Stomach (tissue), 4 donors: ENCODE measurements at regions not wholly inside any gene's neighbourhood (a gene's known extent, or its start where the extent isn't known, plus 50 kb on each side); places are given as distances from the start of the nearest gene placed in this dataset.

ENCODE experiments used
- CTCF ChIP-seq, 7 experiments: fragments of 450-650 bp in 4 of 7; fragments of 200-600 bp in 3 of 7; sonication (generic) in 3 of 7; IDR thresholded peaks; one replicate each; pipeline ENCODE4 v1.5.1; 2016 to 2019; ENCODE audit warnings: antibody characterized with exemption in 7 of 7, control low read depth in 2 of 7, mild to moderate bottlenecking in 1 of 7
- EP300 ChIP-seq: sonication (generic); formaldehyde crosslinking; IDR thresholded peaks from one replicate; pipeline ENCODE4 v1.6.1; 2017; ENCODE audit warnings: antibody characterized with exemption
- POLR2A ChIP-seq, 4 donors: fragments of 450-650 bp; IDR thresholded peaks; one replicate each; pipeline ENCODE4 v1.6.1; 2016; ENCODE audit warnings: antibody characterized with exemption in 4 of 4, control low read depth in 2 of 4, mild to moderate bottlenecking in 1 of 4, moderate library complexity in 1 of 4
- POLR2AphosphoS5 ChIP-seq, 3 donors: sonication (generic); formaldehyde crosslinking; IDR thresholded peaks; one replicate each; pipeline ENCODE4 v1.6.1; 2016; ENCODE audit warnings: antibody characterized with exemption in 3 of 3

DNA sequence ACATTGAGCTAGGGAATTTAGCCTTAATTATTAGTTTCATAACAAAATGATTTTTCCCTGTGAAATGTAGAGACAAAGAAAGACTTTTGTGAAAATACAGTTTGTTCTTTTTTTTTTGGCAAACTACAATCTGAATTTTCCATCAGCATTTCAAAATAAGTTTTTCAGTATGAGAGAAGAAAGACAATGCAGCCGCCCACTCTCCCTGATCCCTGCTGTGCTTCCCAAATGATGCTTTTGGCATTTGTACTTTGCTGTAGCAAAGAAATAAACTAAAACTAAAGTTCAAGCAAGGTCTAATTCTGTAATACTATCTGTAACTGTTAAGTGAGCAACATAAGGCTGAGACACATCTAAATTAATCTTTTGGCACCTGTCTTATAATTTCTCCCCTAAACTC is 782.2 kb downstream of the VGLL3 start:
- TF ChIP-seq CTCF (IDR thresholded peaks at IDR 0.05), result no peak
- TF ChIP-seq POLR2AphosphoS5 (IDR thresholded peaks at IDR 0.05), result no peak
- no peak for TF ChIP-seq POLR2A (IDR thresholded peaks at IDR 0.05)
- no peak for TF ChIP-seq EP300
